ENCODE measurements at regions not wholly inside any gene's neighbourhood (a gene's known extent, or its start where the extent isn't known, plus 50 kb on each side); places are given as distances from the start of the nearest gene placed in this dataset.

DNA sequence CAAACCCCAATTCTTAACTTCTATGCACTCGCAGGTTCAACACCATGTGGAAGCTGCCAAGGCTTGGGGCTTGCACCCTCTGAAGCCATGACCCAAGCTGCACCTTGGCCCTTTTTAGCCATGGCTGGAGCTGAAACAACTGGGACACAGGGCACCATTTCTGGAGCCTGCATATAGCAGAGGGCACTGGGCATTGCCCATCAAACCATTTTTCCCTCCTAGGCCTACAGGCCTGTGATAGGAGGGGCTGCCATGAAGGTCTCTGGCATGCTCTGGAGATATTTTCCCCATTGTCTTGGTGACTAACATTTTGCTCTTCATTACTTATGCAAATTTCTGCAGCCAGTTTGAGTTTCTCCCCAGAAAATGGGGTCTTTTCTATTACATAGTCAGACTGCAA is 484.7 kb downstream of the EPHA7 start:
- DNase-seq = no peak

GRCh38 chr6:92930171-92930570 is 489.2 kb downstream of the EPHA7 start:
- no peak for DNase-seq

- DNase-seq = no peak
Measured at GRCh38 chr6:92922216-92922806, 497.0 kb downstream of the EPHA7 start.

DNA sequence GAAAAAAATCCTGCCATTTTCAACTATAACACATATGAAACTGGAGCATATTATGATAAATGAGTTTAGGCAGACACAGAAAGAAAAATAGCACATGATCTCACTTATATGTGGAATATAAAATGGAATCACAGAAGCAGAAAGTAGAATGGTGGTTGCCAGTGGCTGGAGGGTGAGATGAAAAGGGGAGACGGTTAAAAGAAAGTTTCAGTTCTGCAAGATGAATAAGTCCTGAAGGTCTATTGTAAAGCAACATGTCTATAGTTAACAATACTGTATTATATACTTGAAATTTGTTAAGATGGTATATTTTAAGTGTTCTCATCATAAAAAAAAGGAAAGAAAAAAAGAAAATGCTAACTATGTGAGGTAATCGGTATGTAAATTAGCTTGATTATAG is 503.9 kb downstream of the EPHA7 start:
- no peak for DNase-seq

DNA sequence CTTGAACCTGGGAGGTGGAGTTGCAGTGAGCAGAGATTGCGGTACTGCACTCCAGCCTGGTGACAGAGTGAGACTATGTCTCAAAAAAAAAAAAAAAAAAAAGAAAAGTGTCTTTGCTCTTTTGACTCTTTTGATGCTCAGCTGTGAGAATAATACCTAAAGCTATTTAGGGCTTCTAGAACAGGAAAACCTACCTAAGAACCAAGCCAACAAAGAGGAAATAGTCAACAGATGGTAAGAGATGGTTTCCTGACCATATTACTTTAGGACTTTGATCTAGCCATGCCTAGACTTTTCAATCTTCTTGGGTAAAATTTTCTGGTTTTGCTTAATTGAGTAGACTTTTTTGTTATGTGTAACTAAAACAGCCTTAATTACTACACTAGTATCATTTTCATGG is 508.1 kb downstream of the EPHA7 start:
- no peak for DNase-seq

- no peak for DNase-seq
Measured at GRCh38 chr6:92910646-92911045, 508.7 kb downstream of the EPHA7 start.

GRCh38 chr6:92906385-92906784 is 513.0 kb downstream of the EPHA7 start:
- no peak for DNase-seq

- no peak for DNase-seq
Measured at GRCh38 chr6:92893741-92894140, 525.6 kb downstream of the EPHA7 start.

DNA sequence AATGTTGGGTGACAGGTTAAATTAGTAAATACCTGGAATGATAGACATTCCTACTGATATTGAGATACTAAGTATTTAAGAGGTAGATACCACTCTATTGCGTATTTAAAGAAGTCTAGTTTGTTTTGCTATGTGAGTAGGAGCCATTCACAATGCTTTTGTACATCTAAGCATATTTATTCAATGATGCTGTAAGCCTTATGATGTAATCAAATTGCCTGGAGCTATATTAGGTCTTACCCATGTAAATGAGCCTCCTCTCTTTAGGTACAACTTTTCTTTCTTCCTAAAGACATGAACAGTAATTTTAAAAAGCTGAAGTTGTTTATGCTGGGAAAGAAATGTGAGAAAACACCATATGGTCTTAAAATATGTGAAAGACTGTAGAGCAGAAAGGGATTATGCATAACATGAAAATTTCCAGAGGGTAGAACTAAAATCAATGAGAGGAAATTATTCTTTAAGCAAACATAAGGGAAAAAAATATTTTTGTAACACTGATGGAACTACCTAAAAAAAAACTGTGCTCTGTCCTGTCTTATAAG is 526.7 kb downstream of the EPHA7 start:
- no peak for DNase-seq

- DNase-seq = no peak
Measured at GRCh38 chr6:92888316-92888715, 531.0 kb downstream of the EPHA7 start.

DNA sequence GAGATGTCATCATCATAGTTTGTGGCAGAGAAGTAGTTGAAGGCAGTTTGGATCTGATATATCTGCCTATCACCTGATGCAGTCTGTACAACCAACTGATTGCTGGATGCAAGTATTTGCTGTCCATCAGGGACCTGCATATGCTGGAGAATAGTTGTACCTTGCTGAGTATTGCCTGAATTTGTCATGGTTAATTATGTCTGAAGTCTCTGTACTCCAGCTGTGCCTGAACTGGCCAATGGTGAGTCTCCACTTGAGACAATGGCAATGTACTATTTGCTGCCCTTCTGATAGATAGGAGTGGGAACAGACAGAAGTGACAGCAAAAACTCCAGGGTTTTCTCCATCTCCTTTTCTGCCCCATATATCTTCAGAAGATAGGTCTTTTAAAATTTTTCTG is 531.5 kb downstream of the EPHA7 start:
- DNase-seq = no peak

DNA sequence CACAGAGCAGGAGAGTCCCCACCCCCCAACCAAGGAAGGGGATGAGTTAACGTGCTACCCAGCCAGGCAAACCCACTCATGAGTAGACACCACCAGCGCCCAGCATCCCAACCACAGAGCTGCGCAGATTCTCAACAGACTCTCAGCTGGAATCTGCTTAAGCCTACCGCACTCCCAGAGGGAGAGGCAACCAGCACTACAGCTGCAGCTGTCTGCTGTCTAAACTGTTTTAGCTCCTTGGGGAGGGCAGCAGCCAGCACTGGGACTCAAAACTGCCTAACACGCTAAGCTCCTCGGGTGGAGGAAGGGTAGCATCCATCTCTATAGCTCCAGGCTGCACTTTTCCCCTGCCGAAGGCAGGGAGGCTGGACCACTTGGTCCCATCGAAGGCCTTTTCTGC is 539.8 kb downstream of the EPHA7 start:
- no peak for DNase-seq

- DNase-seq = no peak
Measured at GRCh38 chr6:92864966-92865555, 554.3 kb downstream of the EPHA7 start.

DNA sequence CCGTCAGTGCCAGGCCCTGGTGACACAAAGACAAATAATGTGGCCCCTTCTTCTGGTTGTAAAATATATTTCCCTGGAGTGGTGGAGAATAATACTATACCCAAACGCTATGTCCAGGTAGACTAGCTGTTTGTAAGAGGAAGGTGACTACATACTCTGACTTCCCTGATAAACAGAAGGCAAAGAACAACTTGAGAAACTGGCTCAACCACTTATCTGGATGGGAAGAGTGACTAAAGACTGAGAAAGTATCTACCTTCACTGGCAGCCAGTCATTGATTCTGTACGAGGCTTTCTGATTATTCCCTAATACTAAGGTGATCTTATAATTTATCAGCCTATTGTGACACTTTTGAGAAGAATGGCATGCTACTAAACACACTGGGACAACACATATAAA is 569.7 kb downstream of the EPHA7 start:
- DNase-seq = no peak

DNA sequence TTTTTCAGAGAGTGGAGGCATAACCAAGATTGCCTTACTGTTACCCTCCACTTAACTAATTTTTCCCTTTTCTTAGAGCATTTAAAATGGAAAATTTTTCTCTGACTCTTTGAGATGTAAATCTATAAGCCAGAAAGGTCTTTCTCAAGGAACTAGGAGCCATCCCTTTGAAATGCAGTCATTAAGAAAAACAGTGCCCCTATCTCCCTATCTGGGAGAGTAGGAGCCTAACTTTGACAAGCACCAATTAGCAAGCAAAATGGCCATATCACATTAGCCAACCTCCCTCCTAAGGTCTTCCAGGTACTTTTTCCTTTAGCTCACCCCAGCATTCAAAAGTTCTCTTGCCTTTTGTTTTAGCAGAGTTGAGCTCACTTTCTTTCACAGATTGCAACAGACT is 570.5 kb downstream of the EPHA7 start:
- DNase-seq = no peak

DNA sequence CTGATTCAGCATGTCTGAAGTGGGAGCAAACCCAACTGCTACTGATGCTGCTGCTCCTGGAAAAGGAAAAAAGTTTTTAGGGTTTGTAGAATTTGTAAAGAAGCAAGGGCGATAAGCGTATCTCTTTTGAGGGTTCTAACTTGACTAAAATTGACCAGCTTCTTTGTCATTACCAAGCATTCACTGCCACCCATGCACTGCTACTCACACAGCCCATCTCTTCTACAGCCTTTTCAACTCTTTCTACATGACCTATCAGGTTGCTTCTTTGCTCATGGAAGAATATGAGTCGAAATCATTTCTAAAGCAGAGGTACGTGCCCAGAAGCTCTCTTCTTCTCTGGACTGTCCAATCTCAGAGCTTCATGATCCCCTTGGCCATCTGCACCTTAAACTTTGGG is 570.9 kb downstream of the EPHA7 start:
- no peak for DNase-seq

DNA sequence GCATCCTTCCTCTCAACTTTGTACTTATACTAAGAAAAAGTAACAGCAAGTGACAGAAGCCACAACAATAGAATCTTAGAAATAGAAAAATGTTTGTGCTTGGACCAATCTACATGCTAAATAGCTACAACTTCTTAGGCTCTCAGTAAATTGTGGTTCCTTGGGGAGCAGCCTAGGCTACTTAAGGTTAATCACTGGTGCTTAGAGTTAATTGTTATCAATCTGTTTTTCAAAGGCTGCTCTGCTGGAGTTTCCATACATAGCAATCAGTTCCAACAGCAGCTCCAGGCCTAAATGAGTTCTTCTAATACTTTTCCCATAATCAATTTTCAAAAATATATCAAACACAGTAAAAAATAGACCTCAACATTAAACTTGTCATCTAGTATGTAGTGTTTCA is 571.4 kb downstream of the EPHA7 start:
- no peak for DNase-seq

DNA sequence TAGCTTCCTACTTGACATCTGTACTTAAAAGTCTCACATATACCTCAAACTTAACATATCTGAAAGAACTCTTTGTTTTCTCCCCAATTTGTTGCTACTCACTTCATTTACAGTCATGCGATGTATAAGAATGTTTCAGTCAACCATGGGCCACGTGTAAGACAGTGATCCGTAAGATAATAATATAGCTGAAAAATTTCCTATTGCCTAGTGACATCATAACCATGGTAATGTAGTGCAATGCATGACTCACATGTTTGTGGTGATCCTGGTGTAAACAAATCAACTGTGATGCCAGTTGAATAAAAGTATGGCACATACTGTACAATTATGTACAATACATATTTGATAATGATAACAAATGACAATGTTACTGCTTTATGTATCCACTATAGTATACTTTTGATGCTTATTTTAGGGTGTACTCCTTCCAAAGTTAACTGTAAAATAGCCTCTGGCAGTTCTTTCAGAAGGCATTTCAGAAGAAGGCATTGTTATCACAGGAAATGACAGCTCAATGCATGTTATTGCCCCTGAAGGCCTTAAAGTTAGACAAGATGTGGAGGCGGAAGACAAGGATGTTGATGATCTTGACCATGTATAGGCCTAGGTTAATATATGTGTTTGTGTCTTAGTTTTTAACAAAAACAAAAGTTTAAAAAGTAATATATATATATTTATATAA is 579.0 kb downstream of the EPHA7 start:
- DNase-seq = no peak

DNA sequence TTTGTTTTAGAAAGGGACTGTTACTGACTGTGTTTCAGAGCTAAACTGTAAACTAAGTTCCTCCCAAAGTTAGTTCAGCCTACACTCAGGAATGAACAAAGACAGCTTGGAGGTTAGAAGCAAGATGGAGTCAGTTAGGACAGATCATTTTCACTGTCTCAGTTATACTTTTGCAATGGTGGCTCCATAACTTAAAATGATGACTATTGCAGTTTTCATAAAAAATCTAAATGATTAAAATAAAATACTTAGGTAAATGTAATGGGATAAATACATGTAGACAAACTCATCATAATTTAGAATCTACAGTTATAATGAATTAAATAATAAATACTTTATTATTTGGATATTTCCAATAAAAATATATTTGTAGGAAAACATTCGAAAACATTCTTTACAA is 590.6 kb downstream of the EPHA7 start:
- no peak for DNase-seq

GRCh38 chr6:92827104-92827503 is 592.3 kb downstream of the EPHA7 start:
- no peak for DNase-seq

GRCh38 chr6:92826633-92827032 is 592.7 kb downstream of the EPHA7 start:
- no peak for DNase-seq

- DNase-seq = no peak
Measured at GRCh38 chr6:92822222-92822621, 597.1 kb downstream of the EPHA7 start.

DNA sequence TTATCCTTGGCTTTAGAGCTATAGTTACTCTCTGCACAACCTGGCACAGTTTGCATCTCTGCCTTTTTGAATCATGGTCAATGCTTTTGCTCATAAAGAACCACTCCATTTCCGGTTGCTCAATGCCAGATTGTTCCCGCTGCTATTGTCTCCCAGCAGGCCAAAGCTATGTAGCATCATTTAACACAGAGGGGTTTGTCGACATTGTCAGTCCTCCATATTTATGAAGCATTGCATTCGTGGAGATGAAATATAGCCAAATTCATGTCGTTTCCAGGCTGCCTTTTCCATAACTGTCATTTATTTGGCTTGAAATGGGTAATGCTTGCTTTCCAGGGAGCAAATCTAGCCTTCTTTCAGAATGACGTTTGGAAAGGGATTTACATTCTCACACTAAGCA is 598.8 kb downstream of the EPHA7 start:
- DNase-seq = no peak

DNA sequence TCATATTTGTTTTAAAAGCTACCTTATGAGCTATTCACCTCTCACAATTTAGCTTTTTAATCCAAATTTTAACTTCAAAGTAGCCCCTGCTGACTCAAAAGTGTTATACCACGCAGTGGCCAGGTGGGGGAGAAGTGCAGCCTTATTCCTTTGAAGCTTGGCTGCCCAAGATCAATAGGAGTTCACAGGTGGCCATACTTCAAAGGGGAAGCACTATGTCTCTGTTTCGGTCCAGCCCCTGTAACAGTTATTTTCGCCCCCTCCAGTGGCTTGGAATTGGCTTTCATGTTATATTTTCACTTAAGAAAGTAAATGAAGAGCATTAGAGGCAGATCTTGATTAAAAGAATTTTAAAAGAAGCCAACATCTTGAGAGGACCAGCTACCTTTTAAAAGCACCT is 608.4 kb downstream of the EPHA7 start:
- DNase-seq = peak; percentile 22

DNA sequence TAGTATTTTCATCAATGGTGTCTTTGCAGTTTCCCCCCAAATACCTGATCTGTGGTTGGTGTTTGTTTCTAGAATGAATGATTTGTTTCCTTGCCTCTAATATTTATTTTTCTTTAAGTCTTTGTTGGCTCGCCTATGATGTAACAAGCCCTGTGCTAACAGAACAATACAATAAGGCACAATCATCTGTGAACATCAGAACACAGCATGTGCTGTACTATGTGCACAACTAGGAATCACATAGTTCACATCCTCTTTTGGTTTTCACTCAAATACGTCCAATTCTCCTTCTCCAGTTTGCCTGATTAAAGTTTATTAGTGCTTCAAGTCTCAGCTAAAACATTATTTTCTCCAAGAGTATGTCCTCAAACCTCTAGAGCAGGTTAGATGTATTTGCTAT is 613.1 kb downstream of the EPHA7 start:
- no peak for DNase-seq

Measured in fibroblast of upper back skin (primary cell).